ENCODE measurements at regions not wholly inside any gene's neighbourhood (a gene's known extent, or its start where the extent isn't known, plus 50 kb on each side); places are given as distances from the start of the nearest gene placed in this dataset.

GRCh38 chr10:60728056-60728455 is 50.2 kb upstream of the CDK1 start:
- no peak for DNase-seq

- DNase-seq = no peak
These were observed 52.0 kb upstream of the CDK1 start for GRCh38 chr10:60726257-60726656.

GRCh38 chr10:60722623-60723022 is 55.7 kb upstream of the CDK1 start:
- no peak for DNase-seq

- DNase-seq = no peak
These were observed 58.6 kb upstream of the CDK1 start for GRCh38 chr10:60719721-60720120.

GRCh38 chr10:60718886-60719285 is 59.4 kb upstream of the CDK1 start:
- no peak for DNase-seq

- no peak for DNase-seq
These were observed 60.4 kb upstream of the CDK1 start for GRCh38 chr10:60717852-60718251.

GRCh38 chr10:60714233-60714632 is 64.0 kb upstream of the CDK1 start:
- DNase-seq = no peak

GRCh38 chr10:60711496-60711895 is 66.8 kb upstream of the CDK1 start:
- DNase-seq = no peak

- DNase-seq = no peak
These were observed 68.2 kb upstream of the CDK1 start for GRCh38 chr10:60710041-60710440.

- no peak for DNase-seq
These were observed 69.6 kb upstream of the CDK1 start for GRCh38 chr10:60708666-60709065.

- DNase-seq = no peak
These were observed 70.4 kb upstream of the CDK1 start for GRCh38 chr10:60707841-60708240.

- no peak for DNase-seq
These were observed 72.1 kb upstream of the CDK1 start for GRCh38 chr10:60706146-60706545.

GRCh38 chr10:60705376-60705775 is 72.9 kb upstream of the CDK1 start:
- no peak for DNase-seq

GRCh38 chr10:60704471-60704870 is 73.8 kb upstream of the CDK1 start:
- no peak for DNase-seq

- DNase-seq = no peak
These were observed 74.8 kb upstream of the CDK1 start for GRCh38 chr10:60703266-60704041.

- DNase-seq = no peak
These were observed 90.6 kb upstream of the CDK1 start for GRCh38 chr10:60687679-60688078.

- no peak for DNase-seq
These were observed 94.2 kb upstream of the CDK1 start for GRCh38 chr10:60684091-60684490.

- DNase-seq = no peak
These were observed 97.2 kb upstream of the CDK1 start for GRCh38 chr10:60681103-60681502.

GRCh38 chr10:60679388-60679990 is 98.8 kb upstream of the CDK1 start:
- no peak for DNase-seq

- no peak for DNase-seq
These were observed 99.3 kb upstream of the CDK1 start for GRCh38 chr10:60678978-60679377.

GRCh38 chr10:60677531-60678129 is 100.6 kb upstream of the CDK1 start:
- no peak for DNase-seq

GRCh38 chr10:60675236-60675635 is 103.0 kb upstream of the CDK1 start:
- DNase-seq = no peak

- DNase-seq = no peak
These were observed 108.8 kb upstream of the CDK1 start for GRCh38 chr10:60669501-60669900.

GRCh38 chr10:60666221-60666620 is 112.1 kb upstream of the CDK1 start:
- DNase-seq = no peak
